Hindlimb muscle (tissue), 1 donor: ENCODE measurements at regions not wholly inside any gene's neighbourhood (a gene's known extent, or its start where the extent isn't known, plus 50 kb on each side); places are given as distances from the start of the nearest gene placed in this dataset.
A peak's percentile ranks its signal among the peaks of the same experiment; 100 is the strongest.

Experiments
- DNase-seq: peaks from one replicate; pipeline ENCODE4 v3.0.0-alpha.2; 2013

GRCh38 chr12:126636821-126637220 is 1571.6 kb downstream of the AACS start:
- DNase-seq: no peak

DNA sequence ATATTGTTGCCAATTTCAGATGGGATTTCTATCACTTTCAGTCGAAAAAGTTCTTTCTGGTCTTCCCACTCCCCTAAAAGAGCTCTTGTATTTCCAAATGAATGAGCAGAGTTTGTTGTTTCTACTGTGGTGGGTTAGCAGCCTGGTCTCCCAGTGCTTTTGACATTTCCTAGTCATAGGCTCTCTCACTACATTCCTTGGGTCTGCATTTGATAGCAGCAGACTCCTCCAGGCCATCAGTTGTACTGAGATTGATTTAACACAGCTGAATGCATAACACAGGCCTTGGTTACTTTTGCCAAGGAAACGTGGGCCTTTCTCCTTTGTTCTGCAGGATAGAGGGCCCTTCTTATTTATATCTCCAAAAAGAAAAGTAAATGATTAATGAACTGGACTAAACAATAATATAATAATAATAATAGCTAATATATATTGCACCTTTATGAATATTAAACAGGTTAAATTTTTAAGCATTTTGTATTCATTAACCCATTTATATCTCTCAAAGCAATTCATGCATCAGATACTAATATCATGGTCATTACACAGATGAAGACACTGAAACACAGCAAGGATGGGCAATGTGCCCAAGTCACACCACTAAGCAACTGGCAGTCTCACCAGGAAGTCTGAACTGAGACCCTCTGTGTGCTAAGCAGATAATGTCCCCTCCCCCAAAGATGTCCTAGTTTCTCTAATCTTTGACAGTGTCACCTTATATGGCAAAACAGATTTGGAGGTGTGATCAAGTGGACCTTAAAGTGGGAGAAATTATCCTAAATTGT is 1579.2 kb downstream of the AACS start:
- DNase-seq: no peak

DNA sequence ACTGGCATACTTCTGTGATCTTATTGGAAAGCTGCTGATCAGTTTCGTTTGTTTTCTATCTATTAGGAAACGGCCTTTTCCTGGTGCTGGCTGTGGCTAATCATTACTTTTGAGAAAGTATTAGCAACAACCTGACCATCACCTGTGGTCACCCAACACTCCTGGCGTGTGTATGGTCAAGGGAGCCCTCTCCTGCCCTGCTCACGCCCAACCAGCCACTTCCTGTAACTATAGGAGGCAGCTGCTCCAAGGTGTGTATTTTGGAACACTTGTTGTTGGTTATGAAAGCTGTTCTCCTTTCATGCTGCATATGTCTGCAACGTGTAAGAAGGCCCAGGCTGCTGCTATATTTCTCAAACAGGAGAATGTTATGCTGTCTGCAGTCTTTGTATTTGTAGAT is 1582.8 kb downstream of the AACS start:
- no peak for DNase-seq

DNA sequence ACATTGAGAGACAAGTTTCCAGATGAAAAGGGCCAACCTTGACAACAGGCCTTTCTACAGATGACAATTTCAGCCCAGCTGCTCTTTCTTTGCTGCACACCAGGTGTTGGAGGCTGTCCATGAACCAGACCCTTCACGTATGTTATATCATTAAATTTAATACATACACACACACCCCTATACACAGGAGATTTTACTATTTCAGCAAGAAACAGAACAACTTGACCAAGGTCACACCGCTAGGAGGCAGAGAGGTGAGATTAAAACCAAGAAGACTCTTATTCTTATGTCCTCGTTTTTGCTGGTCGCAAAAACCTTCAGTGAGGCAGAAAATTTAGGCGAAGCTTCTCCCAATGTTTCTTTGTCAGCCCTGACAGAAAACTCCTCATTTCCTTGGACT is 1585.9 kb downstream of the AACS start:
- DNase-seq: no peak

DNA sequence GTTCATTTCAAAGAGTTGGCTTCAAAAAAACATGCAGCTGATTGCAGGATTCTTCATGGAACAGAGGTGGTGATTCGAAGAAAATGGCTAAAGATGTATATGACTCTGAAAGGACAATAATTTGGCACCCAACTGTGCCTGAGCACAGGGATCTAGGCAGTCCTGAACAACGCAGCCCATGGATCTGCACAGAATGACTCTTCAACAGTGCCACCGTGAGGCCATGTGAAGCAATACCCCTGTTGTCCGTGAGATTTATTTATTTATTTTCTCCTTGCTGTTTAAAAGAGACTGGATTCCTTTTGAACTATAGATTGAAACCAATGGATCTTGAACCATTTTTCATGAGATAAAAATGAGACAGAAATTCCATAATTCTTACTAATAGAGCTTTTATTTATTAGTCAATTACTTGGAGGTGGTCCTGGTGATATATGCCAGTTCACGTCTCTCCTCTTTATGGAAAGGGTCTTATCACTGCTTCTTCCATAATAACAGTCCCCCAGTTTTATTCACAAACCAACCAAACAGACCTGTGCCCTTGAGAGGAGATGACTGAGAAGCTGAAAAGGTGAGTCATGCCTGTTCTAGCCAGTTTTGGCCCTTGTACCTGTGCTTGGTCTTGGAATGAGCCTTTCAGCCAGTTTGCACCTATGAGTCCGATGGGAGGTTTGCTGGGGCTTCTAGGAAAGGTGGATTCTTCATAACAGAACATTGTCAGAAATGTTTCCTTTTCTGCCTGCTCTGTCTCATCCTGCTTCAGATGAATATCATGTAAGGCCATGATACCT is 1598.3 kb downstream of the AACS start:
- no peak for DNase-seq

- no peak for DNase-seq
Observed at GRCh38 chr12:126667339-126667738, 1599.6 kb upstream of the TMEM132C start.

- DNase-seq: no peak
Observed at GRCh38 chr12:126668538-126668937, 1598.4 kb upstream of the TMEM132C start.

GRCh38 chr12:126668961-126669360 is 1598.0 kb upstream of the TMEM132C start:
- DNase-seq: no peak

- no peak for DNase-seq
Observed at GRCh38 chr12:126676434-126676833, 1590.5 kb upstream of the TMEM132C start.

DNA sequence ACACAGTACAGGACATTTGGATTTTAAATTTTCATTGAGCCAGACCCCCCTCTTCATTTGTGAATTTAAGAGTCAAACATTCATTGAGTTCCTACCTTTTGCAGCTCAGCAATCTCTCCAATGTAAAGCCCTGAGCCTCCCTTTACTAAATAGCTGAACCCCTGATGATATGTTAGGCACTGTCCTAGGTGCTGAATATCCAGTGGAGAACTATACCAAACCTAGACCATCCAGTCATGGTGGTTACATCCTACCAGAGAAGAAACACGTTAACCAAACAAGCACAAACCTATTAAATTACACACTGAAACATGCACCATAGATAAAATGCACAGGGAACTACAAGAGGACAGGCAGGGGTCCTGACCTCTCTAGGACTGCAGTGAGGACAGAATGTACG is 1585.3 kb upstream of the TMEM132C start:
- no peak for DNase-seq

DNA sequence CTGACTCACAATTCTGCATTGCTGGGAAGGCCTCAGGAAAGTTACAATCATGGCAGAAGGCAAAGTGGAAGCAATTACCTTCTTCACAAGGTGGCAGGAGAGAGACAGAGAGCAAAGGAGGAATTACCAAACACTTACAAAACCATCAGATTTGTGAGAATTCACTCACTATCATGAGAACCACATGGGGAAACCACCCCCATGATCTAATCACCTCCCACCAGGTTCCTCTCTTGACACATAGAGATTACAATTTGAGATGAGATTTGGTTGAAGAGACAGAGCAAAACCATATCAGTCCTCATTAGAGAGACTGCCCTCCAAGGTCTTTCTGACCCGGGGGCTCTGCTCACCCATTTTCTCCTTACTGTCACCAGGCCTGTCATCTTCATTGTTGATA is 1582.3 kb upstream of the TMEM132C start:
- DNase-seq: no peak

DNA sequence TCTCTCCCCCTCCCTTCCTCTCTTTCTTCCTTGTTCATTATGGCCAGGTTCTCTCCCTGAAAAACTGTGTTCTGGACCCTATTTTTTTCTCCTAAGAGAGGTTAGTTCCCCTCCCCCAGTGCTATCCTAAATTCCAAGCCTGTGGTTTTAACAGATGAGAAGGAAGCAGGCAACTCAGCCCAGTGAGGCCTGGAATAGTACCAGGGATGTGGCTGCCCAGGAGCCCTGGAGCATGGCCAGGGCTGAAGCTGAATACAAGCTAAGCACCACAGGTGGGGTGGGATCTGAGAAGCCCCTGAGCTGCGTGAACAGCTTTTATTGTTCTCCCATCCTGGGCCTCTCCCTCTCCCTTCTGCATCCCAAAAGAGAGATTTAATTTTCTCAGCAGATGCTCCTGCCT is 1581.3 kb upstream of the TMEM132C start:
- no peak for DNase-seq

DNA sequence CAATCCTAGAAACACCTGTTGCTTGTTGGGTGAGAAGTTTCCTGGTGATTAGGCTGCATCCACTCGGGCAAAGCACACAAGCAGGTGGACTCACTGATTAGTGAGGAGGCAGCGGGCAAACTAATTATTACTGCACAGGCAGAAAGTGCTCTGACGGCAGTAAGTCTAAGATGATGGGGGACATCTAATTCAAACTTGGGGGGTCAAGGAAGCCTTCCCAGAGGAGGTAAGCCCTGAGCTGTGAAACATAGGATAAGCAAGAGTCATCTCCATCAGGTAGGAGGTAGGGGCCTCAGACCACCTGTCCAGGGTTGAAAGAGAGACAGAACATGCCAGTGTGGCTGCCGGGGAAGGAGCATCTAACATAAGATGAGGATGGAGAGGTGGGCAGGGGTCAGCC is 1578.4 kb upstream of the TMEM132C start:
- DNase-seq: no peak

DNA sequence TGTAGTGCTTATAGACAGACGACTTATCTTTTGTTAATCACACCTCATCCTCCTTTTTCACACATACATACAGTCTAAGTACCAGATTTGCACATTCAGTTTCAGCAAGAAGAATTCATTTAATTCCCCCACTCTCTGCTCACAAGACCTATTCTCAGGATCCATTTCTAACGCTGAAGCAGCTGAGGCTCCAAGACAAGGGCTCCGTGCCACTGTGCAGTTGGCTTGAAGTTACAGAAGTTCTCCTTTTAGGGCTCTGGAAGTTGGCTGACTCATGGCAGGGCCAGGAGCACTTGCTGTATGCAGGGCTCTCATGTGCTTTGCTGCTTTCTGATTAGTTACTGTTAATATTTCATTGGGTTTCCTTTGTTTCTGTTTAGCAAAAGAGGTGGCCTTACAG is 1566.9 kb upstream of the TMEM132C start:
- no peak for DNase-seq

DNA sequence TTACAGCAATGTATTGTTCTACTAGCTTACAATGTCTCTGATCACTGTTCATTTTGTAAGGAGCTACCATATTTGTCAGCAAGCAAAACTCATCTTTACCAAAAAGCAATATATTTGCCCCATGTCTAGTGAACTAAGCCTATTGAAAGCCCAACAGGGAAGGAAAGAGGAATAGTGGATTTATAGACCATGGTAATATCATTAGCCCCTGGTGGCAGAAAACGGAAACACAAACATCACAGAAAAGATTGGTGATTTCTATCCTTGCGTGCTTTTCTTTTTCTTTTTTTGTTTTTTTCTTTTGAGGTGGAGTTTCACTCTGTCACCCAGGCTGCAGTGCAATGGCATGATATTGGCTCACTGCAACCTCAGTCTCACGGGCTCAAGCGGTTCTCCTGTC is 1562.4 kb upstream of the TMEM132C start:
- DNase-seq: no peak

GRCh38 chr12:126706300-126706699 is 1560.7 kb upstream of the TMEM132C start:
- no peak for DNase-seq

DNA sequence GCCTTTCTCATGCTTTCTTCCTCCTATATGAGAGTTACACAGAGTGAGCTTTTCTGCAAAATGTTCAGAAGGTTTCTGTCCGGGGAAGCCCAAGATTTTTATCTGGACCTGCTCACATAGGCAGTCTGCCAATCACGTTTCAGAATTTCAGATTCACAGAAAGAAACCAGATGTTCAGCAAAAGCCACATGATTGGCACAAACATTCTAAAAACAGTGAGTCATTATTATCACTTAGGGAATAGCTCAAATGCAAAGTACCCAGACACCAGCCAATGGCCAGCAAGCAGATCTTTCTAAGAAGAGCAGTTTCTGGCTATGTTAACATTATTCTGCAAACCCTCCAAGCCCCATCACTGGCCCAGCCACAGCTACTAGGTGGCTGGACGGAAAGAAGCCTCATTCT is 1558.5 kb upstream of the TMEM132C start:
- peak; percentile 23 for DNase-seq

- no peak for DNase-seq
Observed at GRCh38 chr12:126718365-126718764, 1548.6 kb upstream of the TMEM132C start.

DNA sequence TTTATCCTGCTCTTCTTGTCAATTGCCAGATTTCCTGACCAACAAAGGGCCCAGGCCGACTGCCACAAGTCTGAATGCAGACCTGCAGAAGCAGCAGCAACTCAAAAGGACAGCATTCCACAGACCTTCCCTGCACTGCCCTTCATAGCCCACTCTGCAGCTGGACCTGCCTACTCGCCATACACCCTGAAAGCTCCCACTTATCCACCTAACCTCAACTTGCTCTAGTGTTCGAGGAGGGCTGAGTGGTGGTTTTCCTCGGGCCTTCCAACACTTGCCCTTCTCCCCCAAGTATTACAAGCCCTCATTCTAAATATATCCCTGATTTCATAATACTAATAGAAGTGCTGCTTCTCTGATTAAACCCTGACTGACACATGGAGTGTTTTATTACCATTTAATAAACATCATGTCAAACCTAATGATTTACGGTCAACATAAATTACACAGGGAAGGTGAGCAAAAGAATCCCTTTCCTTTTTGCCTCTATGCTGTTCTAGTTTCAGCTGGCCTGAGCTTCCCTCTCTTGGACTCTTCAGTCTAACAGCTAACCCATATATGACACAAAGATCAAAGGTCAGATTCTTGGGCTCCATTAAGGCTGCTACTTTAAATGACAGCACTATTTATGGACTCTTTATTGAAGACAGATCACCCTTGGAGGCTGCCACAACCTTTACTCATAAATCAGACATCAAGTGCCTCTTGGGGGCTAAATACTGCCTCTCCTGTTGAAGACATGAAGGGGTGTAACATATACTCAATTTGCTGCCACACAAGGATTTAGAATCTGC is 1546.9 kb upstream of the TMEM132C start:
- DNase-seq: no peak

DNA sequence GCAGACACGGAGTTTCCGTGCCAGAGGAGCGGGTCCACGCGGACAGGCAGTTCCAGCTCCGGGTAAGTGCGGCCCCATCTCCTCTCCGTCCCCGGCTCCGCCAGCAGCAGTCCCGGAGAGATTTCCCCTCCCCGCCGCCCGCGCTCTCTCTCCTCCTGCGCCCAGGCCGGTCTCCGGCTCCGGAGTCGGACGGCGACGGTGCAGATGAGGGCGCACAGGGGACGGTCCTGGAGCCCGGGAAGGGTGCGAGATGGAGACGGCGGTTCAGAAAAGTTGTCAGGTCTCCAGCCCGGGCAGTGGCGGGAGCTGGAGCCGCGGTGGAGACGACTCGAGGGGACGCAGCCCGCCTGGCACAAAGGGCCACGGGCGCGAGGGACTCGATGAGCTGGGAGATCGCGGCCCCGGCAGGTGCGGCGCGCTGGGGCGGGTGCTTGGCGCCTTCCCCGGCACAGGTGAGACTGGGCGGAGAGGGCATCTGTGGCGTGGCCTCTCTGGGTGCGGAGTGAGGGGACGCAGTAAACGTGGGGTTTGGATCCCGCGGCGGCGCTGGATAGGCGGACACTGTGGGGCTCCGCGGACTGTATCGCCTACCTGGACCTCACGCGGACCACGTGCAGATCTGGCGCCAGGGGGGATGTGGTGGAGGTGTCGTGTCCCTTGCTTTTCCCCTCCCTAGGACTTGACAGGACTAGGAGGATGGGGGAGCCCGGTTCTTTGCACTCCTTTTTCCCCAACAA is 1540.3 kb upstream of the TMEM132C start:
- no peak for DNase-seq

- no peak for DNase-seq
Observed at GRCh38 chr12:126727218-126728075, 1539.5 kb upstream of the TMEM132C start.

GRCh38 chr12:126734296-126734695 is 1532.7 kb upstream of the TMEM132C start:
- no peak for DNase-seq
